HFFc6 (cell line): ENCODE measurements at regions not wholly inside any gene's neighbourhood (a gene's known extent, or its start where the extent isn't known, plus 50 kb on each side); places are given as distances from the start of the nearest gene placed in this dataset.
A peak's percentile ranks its signal among the peaks of the same experiment; 100 is the strongest.

ENCODE experiments used
- DNase-seq: peaks from one replicate; pipeline ENCODE4 v3.0.0-alpha.2; 2018
- H3K27ac Mint-ChIP-seq: 2 replicates; pipeline ENCODE4 v1.8.0; 2020; ENCODE audit warnings: mild to moderate bottlenecking, mixed read lengths
- H3K27me3 Mint-ChIP-seq: 2 replicates; pipeline ENCODE4 v1.8.0; 2021; ENCODE audit warnings: mild to moderate bottlenecking, moderate library complexity, mixed read lengths; ENCODE audit not compliant: insufficient read depth
- H3K36me3 Mint-ChIP-seq: 2 replicates; pipeline ENCODE4 v1.8.0; 2021; ENCODE audit warnings: low read depth, mixed read lengths
- H3K4me1 Mint-ChIP-seq: 2 replicates; pipeline ENCODE4 v1.8.0; 2020; ENCODE audit warnings: low read depth, mixed read lengths
- H3K4me3 Mint-ChIP-seq: 2 replicates; pipeline ENCODE4 v1.8.0; 2020; ENCODE audit warnings: mild to moderate bottlenecking, moderate library complexity, mixed read lengths
- H3K9me3 Mint-ChIP-seq: 2 replicates; pipeline ENCODE4 v1.8.0; 2020; ENCODE audit warnings: mild to moderate bottlenecking, mixed read lengths
- TF ChIP-seq, protein P1 (sequence below): fragments of 200-600 bp; sonication (generic); IDR thresholded peaks from 2 replicates; pipeline ENCODE4 v1.5.0; 2021; ENCODE audit warnings: antibody characterized with exemption, mild to moderate bottlenecking

DNA sequence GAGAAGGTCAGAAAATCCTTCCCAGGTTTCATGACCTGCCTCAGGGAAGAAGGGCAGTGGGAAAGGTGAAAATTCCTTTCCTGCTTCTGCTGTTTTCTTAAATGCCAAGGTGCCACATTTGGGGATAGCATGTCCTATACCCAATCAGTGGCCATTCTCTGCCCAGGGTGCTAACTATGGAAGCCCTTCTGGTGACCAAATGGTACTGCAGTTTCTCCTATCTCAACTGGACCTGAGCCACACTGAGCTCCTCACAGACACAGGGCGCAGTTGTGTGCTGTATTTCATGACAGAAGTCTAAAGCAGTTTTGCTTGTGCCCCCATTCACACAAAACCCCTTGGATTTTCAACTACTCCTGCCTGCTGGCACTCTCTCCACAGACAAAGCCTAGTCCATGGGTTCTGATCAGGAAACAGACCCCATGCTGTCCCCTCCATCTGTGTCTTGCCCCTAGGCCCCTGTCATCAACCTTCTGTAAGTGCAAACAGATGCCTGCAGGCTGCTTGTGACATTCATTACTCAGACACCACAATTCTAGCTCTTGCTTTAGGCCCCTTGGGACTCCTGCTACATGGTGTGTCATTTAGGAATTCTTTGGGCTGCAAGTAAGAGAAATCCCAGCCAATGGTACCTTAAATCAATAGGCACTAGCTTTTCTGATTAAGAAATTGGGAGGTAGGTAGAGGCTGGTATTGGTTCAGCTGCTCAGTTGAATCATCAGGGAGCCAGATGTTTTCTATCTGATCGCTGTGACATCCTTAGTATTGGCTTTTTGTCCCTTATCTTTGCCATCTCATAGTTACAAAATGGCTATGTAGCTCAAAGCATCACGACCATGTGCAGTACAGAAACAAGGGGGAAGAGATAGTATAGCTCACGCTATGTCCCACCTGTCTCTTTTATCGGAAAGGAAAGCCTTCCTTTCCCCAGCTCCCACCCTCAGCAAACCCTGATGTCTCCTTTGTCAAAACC lies 147.8 kb downstream of the CD83 start:
- TF ChIP-seq, protein P1, sequence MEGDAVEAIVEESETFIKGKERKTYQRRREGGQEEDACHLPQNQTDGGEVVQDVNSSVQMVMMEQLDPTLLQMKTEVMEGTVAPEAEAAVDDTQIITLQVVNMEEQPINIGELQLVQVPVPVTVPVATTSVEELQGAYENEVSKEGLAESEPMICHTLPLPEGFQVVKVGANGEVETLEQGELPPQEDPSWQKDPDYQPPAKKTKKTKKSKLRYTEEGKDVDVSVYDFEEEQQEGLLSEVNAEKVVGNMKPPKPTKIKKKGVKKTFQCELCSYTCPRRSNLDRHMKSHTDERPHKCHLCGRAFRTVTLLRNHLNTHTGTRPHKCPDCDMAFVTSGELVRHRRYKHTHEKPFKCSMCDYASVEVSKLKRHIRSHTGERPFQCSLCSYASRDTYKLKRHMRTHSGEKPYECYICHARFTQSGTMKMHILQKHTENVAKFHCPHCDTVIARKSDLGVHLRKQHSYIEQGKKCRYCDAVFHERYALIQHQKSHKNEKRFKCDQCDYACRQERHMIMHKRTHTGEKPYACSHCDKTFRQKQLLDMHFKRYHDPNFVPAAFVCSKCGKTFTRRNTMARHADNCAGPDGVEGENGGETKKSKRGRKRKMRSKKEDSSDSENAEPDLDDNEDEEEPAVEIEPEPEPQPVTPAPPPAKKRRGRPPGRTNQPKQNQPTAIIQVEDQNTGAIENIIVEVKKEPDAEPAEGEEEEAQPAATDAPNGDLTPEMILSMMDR, result peak; percentile 27; the same call in 1 of the 2 replicates
- peaks cover 5% of the 10 kb centered on the region; the same call in 1 of the 2 replicates for H3K36me3 Mint-ChIP-seq

DNA sequence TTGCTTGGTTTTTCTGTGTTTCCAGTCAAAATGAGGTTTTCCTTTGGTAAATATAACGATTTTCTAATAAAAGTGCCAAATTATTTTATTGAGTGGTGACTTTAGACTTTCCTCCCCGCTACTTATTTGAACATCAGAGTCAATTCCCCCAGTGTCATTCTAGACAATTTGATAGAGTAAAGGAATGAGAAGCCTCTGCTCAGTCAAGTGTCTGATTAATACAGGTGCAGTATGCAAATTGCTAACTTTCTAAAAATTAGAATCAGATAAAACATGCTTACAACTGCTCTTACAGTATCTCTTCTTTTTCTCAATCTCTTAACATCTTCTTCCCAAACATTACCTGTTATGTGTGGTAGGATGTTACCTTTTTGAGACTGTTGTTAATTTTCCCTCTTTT lies 148.7 kb downstream of the CD83 start:
- DNase-seq, result no peak
- peaks cover 4% of the 10 kb centered on the region; the same call in 1 of the 2 replicates for H3K27me3 Mint-ChIP-seq
- no peak overlapping the region for H3K27ac Mint-ChIP-seq
- peaks cover 9% of the 10 kb centered on the region for H3K4me1 Mint-ChIP-seq
- peaks cover 16% of the 10 kb centered on the region; the same call in 1 of the 2 replicates for H3K9me3 Mint-ChIP-seq
- peaks cover 1% of the 10 kb centered on the region; the same call in 1 of the 2 replicates for H3K36me3 Mint-ChIP-seq
- TF ChIP-seq, protein P1, result no peak
- no peak overlapping the region for H3K4me3 Mint-ChIP-seq

More for the DNA sequence above, 147.8 kb downstream of the CD83 start:
- H3K27ac Mint-ChIP-seq, result no peak overlapping the region
- no peak for DNase-seq
- peaks cover 4% of the 10 kb centered on the region; the same call in 1 of the 2 replicates for H3K27me3 Mint-ChIP-seq
- H3K4me3 Mint-ChIP-seq, result no peak overlapping the region
- H3K4me1 Mint-ChIP-seq, result no peaks in the 10 kb centered on the region; the same call in 1 of the 2 replicates
- H3K9me3 Mint-ChIP-seq, result peaks cover 24% of the 10 kb centered on the region; the same call in 1 of the 2 replicates

DNA sequence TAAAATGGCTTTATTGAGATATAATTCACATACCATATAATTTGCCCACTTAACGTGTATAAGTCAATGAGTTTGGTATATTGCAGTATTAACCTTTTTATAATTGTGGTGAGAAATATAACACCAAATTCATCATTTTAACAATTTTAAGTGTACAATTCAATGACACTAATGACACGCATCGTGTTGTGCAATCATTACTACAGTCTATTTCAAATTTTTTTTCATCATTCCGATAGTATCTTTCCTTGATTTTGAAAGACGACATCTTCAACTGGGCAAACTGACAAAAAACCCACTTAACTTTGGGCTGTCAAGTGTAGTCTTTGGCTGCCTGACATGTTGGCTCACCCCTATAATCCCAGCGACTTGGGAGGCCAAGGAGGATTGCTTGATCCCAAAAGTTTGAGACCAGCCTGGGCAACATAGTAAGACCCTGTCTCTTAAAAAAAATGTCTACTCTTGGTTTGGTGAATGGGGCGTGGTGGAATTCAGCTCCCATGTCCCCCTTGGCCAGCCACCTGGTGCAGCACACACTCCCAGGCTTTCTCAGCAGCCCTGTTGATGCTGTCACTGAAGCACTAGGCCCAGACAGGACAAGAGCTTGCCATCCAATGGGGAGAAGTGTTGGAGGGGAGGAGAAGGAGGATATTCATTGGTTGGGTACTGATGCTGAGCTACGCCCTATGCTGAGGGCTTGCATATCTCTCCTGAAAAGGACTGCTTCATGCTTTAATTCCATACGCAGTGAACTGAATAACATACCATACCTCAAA lies 150.5 kb downstream of the CD83 start:
- Mint-ChIP-seq H3K9me3 (peaks cover 23% of the 10 kb centered on the region), H3K4me1 (peaks cover 21% of the 10 kb centered on the region), H3K27me3 (peaks cover 2% of the 10 kb centered on the region; the same call in 1 of the 2 replicates), H3K27ac (no peak overlapping the region), H3K36me3 (no peaks in the 10 kb centered on the region; the same call in 1 of the 2 replicates), H3K4me3 (no peak overlapping the region)
- TF ChIP-seq, protein P1, result no peak
- DNase-seq, result no peak

DNA sequence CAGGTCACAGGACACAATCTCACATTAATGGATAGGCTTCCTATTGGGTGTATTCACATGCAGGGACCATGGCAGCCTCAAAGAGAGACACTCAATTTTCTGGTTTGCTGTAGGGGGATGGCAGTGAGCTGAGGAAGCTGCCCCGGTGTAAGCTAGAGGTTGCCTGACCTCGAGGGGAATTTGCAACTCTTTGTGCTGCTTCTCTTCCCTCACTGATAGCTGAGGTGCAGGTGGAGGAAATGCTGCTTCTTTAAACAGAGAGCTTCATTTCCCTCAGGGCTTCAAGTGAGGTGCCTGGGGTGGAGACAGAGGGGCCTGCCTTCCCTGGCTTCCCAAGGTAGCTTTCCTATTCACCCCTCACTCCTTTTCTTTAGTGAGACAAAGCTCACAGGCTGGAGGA lies 151.9 kb downstream of the CD83 start:
- H3K4me1 Mint-ChIP-seq, result peaks cover 21% of the 10 kb centered on the region
- H3K27me3 Mint-ChIP-seq, result peaks cover 2% of the 10 kb centered on the region
- peaks cover 22% of the 10 kb centered on the region for H3K9me3 Mint-ChIP-seq
- TF ChIP-seq, protein P1, result no peak
- no peak overlapping the region for H3K4me3 Mint-ChIP-seq
- H3K36me3 Mint-ChIP-seq, result no peaks in the 10 kb centered on the region; the same call in 1 of the 2 replicates
- no peak for DNase-seq
- H3K27ac Mint-ChIP-seq, result no peak overlapping the region

DNA sequence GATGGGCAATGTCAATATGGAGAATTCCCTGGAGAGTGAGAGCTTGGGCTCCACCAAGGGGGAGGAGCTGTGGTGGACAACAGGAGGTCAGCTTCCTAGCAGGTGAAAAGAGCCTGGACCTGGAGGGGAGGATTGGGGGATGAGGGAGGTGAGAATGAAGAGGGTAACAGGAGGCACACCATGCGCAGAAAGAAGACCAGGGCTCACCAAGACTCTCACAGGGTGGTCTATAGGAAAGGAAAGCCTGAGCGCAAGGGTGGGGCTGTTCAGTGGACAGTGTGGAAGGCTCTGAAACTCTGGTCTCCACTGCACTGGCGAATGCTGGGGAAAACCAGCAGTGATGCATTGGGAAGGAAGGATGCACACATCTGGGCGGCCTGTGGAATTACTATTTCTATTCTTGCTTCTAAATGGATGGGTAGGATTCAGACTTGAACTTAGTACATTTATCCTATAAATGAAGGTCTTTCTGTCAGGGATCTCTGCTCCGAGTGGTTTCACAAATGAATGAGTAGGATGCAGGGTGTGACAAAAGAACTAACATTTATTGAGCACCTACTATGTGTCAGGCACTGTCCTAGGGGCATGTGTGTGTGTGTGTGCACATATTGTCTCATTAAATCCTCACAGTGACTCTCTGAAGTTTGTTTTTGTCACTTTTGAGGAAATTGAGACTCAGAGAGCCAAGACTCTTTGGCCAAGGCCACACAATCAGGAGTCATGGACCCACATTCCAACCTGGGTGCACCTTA lies 152.7 kb downstream of the CD83 start:
- peaks cover 3% of the 10 kb centered on the region for H3K27me3 Mint-ChIP-seq

More for the DNA sequence above, 152.7 kb downstream of the CD83 start:
- Mint-ChIP-seq H3K4me3 (no peak overlapping the region; the same call in 1 of the 2 replicates), H3K36me3 (no peaks in the 10 kb centered on the region), H3K27ac (peak overlapping the region; percentile 79; the same call in 1 of the 2 replicates), H3K9me3 (peaks cover 20% of the 10 kb centered on the region), H3K4me1 (peaks cover 21% of the 10 kb centered on the region)
- no peak for DNase-seq
- TF ChIP-seq, protein P1, result no peak
